IMR-90 (cell line): ENCODE measurements at regions not wholly inside any gene's neighbourhood (a gene's known extent, or its start where the extent isn't known, plus 50 kb on each side); places are given as distances from the start of the nearest gene placed in this dataset.

Experiments used
- ATAC-seq: fragments of 200-7000 bp; cut with Tn5 transposase; 2 replicates; pipeline ENCODE4 v1.9.1; 2020; ENCODE audit warnings: low read depth, mild to moderate bottlenecking, moderate library complexity
- BruUV-seq: library from RNA; stranded (reverse); fragments of 400-500 nt; replicated peaks from 2 replicates; lab custom pipeline; 2021; lab: Mats Ljungman, UMichigan
- CTCF ChIA-PET: fragments of 300-600 bp; formaldehyde crosslinking; extraction: SDS; loops from one replicate; lab custom pipeline; 2021; ENCODE audit warnings: antibody characterized with exemption; lab: Yijun Ruan, JAX
- POLR2A ChIA-PET: fragments of 300-600 bp; sonication (Branson Sonifier 250); formaldehyde crosslinking; loops from one replicate; lab custom pipeline; 2022; ENCODE audit warnings: antibody characterized with exemption; ENCODE audit not compliant: unreplicated experiment; lab: Charles Lee
- DNase-seq: peaks from one replicate; pipeline ENCODE4 v3.0.0; 2013
- H2AFZ ChIP-seq: replicated peaks from 2 replicates; pipeline ENCODE3; 2013; ENCODE audit warnings: low read length, mild to moderate bottlenecking; ENCODE audit not compliant: poor library complexity
- H2AK5ac ChIP-seq: 2 replicates; pipeline ENCODE4 v1.6.1; 2013; ENCODE audit warnings: low read depth, low read length, inconsistent platforms
- H2AK9ac ChIP-seq: replicated peaks from 2 replicates; pipeline ENCODE3; 2013; ENCODE audit warnings: mild to moderate bottlenecking, low read depth, low read length, moderate library complexity; ENCODE audit not compliant: poor library complexity
- H2BK120ac ChIP-seq: 2 replicates; pipeline ENCODE4 v1.6.1; 2013; ENCODE audit warnings: low read depth, low read length, inconsistent platforms
- H2BK15ac ChIP-seq: 3 replicates; pipeline ENCODE4 v1.6.1; 2013; ENCODE audit warnings: low read depth, low read length, inconsistent platforms
- H2BK20ac ChIP-seq: 2 replicates; pipeline ENCODE4 v1.6.1; 2013; ENCODE audit warnings: low read depth, mild to moderate bottlenecking, inconsistent platforms, low read length, moderate library complexity
- H2BK5ac ChIP-seq: 2 replicates; pipeline ENCODE4 v1.6.1; 2013; ENCODE audit warnings: mild to moderate bottlenecking, low read depth, low read length, inconsistent platforms; ENCODE audit not compliant: poor library complexity, severe bottlenecking
- H3K14ac ChIP-seq: replicated peaks from 2 replicates; pipeline ENCODE4 v1.6.1; 2013; ENCODE audit warnings: low read depth, low read length, inconsistent platforms
- H3K18ac ChIP-seq: 2 replicates; pipeline ENCODE4 v1.6.1; 2013; ENCODE audit warnings: low read depth, low read length, control low read depth
- H3K23ac ChIP-seq: 2 replicates; pipeline ENCODE4 v1.6.1; 2013; ENCODE audit warnings: low read depth, low read length, inconsistent platforms
- H3K27ac ChIP-seq: 2 replicates; pipeline ENCODE4 v1.5.1; 2013; ENCODE audit warnings: mild to moderate bottlenecking, control low read depth, low read length; ENCODE audit not compliant: insufficient read depth
- H3K27me3 ChIP-seq: 2 replicates; pipeline ENCODE4 v1.6.1; 2013; ENCODE audit warnings: low read length; ENCODE audit not compliant: control insufficient read depth, insufficient read depth
- H3K36me3 ChIP-seq: 2 replicates; pipeline ENCODE4 v1.6.1; 2013; ENCODE audit warnings: low read length, mixed read lengths; ENCODE audit not compliant: control insufficient read depth, insufficient read depth
- H3K4ac ChIP-seq: 2 replicates; pipeline ENCODE4 v1.6.1; 2013; ENCODE audit warnings: low read depth, low read length, inconsistent platforms
- H3K4me1 ChIP-seq: 2 replicates; pipeline ENCODE4 v1.6.1; 2013; ENCODE audit warnings: low read length, mixed read lengths; ENCODE audit not compliant: control insufficient read depth, insufficient read depth
- H3K4me2 ChIP-seq: 2 replicates; pipeline ENCODE4 v1.6.1; 2013; ENCODE audit warnings: low read depth, mild to moderate bottlenecking, control low read depth, low read length, moderate library complexity
- H3K4me3 ChIP-seq: 2 replicates; pipeline ENCODE4 v1.5.1; 2013; ENCODE audit warnings: low read depth, mild to moderate bottlenecking, control low read depth, low read length, moderate library complexity; ENCODE audit not compliant: insufficient read depth
- H3K56ac ChIP-seq: 2 replicates; pipeline ENCODE4 v1.6.1; 2013; ENCODE audit warnings: low read length, inconsistent platforms; ENCODE audit not compliant: insufficient read depth; ENCODE audit errors: extremely low read depth
- H3K79me1 ChIP-seq, 2 experiments: 2 replicates each; pipeline ENCODE4 v1.6.1; 2013; ENCODE audit warnings: low read length in 2 of 2, inconsistent platforms in 1 of 2, low read depth in 1 of 2
- H3K9ac ChIP-seq: 2 replicates; pipeline ENCODE4 v1.6.1; 2013; ENCODE audit warnings: low read depth, low read length, control low read depth
- H3K9me1 ChIP-seq: 2 replicates; pipeline ENCODE4 v1.6.1; 2013; ENCODE audit warnings: low read length, inconsistent platforms; ENCODE audit not compliant: insufficient read depth
- H3K9me3 ChIP-seq: 2 replicates; pipeline ENCODE4 v1.6.1; 2013; ENCODE audit warnings: low read length; ENCODE audit not compliant: control insufficient read depth, insufficient read depth
- H4K20me1 ChIP-seq: 2 replicates; pipeline ENCODE4 v1.6.1; 2013; ENCODE audit warnings: low read length, inconsistent platforms; ENCODE audit not compliant: insufficient read depth
- H4K5ac ChIP-seq: 2 replicates; pipeline ENCODE4 v1.6.1; 2013; ENCODE audit warnings: mild to moderate bottlenecking, low read depth, low read length, control low read depth
- H4K8ac ChIP-seq, 2 experiments: 2 replicates each; pipeline ENCODE4 v1.6.1; 2013; ENCODE audit warnings: low read depth in 2 of 2, low read length in 2 of 2, control low read depth in 1 of 2, inconsistent platforms in 1 of 2
- H4K91ac ChIP-seq: 2 replicates; pipeline ENCODE4 v1.6.1; 2013; ENCODE audit warnings: low read depth, low read length, inconsistent platforms; ENCODE audit not compliant: insufficient read depth
- MXI1 ChIP-seq: IDR thresholded peaks from 2 replicates; pipeline ENCODE4 v1.6.1; 2012; ENCODE audit warnings: low read depth, mild to moderate bottlenecking, low read length, moderate library complexity, borderline replicate concordance
- WGBS, 2 experiments: methylation state at CpG; one replicate each; pipeline versions ENCODE4 v1.1.5 to v1.1.7; 2013; ENCODE audit warnings: missing lambda C conversion rate in 2 of 2; ENCODE audit not compliant: insufficient read length in 1 of 2; ENCODE audit errors: extremely low coverage in 2 of 2; 5-methylcytosine and 5-hydroxymethylcytosine counted together
- dilution Hi-C: fragments of 300-500 bp; cut with HindIII; formaldehyde crosslinking; loops from one replicate; pipeline ENCODE4 v1.14.3; 2018; ENCODE audit warnings: low sequenced_read_pairs; ENCODE audit not compliant: unreplicated experiment
- in situ Hi-C: fragments of 300-500 bp; cut with MboI; formaldehyde crosslinking; loops from 3 replicates; pipeline ENCODE4 v1.14.3; 2019; ENCODE audit warnings: low sequenced_read_pairs, inconsistent platforms, mixed read lengths
- intact Hi-C: fragments of 100-400 bp; cut with micrococcal nuclease; formaldehyde crosslinking; loops from 2 replicates; pipeline ENCODE4 v1.10.0; 2022
- TF ChIP-seq, protein P1 (sequence below): fragments of 150-350 bp; IDR thresholded peaks from 2 replicates; pipeline ENCODE4 v1.6.1; 2017; ENCODE audit warnings: mild to moderate bottlenecking, antibody characterized with exemption, low read length, low read depth

DNA sequence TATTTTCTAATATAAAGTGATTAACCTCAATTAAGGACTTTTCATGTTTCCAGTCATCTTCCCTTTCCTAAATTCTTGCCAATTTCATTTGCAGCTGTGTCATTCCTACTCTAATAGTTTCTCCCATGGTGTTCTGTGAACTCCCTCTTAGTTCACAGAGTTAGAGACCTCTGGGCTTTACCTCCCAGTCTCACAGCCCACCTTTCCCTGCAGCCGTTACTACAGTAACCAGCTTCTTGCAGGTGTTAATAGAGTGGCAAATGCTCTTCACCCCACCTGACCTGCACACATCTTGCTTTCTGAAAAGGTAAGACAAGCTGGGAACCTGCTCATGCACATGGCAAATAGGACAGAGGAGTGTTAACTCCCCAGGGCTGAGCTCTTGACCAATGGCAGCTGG, 250.1 kb downstream of the FBXO15 start:
- CTCF ChIA-PET, result no interaction called here
- no peak overlapping the region for H2AK9ac ChIP-seq
- no peak overlapping the region for H3K4me2 ChIP-seq
- H3K36me3 ChIP-seq, result no peaks in the 10 kb centered on the region
- H3K4me3 ChIP-seq, result no peak overlapping the region
- in situ Hi-C loops, result no loop called here
- POLR2A ChIA-PET, result no interaction called here
- H2AK5ac ChIP-seq, result no peak overlapping the region
- no peaks in the 10 kb centered on the region for H3K9me3 ChIP-seq
- no peak overlapping the region for H3K23ac ChIP-seq
- no peaks in the 10 kb centered on the region for H4K20me1 ChIP-seq
- no peaks in the 10 kb centered on the region for H3K79me1 ChIP-seq
- TF ChIP-seq, protein P1, sequence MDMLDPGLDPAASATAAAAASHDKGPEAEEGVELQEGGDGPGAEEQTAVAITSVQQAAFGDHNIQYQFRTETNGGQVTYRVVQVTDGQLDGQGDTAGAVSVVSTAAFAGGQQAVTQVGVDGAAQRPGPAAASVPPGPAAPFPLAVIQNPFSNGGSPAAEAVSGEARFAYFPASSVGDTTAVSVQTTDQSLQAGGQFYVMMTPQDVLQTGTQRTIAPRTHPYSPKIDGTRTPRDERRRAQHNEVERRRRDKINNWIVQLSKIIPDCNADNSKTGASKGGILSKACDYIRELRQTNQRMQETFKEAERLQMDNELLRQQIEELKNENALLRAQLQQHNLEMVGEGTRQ, result no peak
- no peak for TF ChIP-seq MXI1
- no peak overlapping the region for H3K14ac ChIP-seq
- no TSS peak for BruUV-seq
- no peaks in the 10 kb centered on the region for H3K9me1 ChIP-seq
- no peaks in the 10 kb centered on the region for H3K4me1 ChIP-seq
- H2BK15ac ChIP-seq, result no peak overlapping the region
- no peak overlapping the region for H3K4ac ChIP-seq
- intact Hi-C loops, result no loop called here
- WGBS, 2 experiments, result no CpG with 5 or more reads among the region's 1 CpG
- H2BK5ac ChIP-seq, result no peak overlapping the region
- H3K56ac ChIP-seq, result no peak overlapping the region
- no peak overlapping the region for H3K18ac ChIP-seq
- H3K27ac ChIP-seq, result no peak overlapping the region
- H2AFZ ChIP-seq, result no peak overlapping the region
- H2BK20ac ChIP-seq, result no peak overlapping the region
- no peak overlapping the region for H3K9ac ChIP-seq
- dilution Hi-C loops, result no loop called here
- peaks cover 10% of the 10 kb centered on the region for H3K27me3 ChIP-seq
- H4K8ac ChIP-seq, result no peak overlapping the region
- DNase-seq (no peak), ATAC-seq (no peak)
- H4K5ac ChIP-seq, result no peak overlapping the region
- no peak overlapping the region for H4K91ac ChIP-seq
- H2BK120ac ChIP-seq, result no peak overlapping the region
